ENCODE measurements at regions not wholly inside any gene's neighbourhood (a gene's known extent, or its start where the extent isn't known, plus 50 kb on each side); places are given as distances from the start of the nearest gene placed in this dataset.
A peak's percentile ranks its signal among the peaks of the same experiment; 100 is the strongest.
"Not testable (repeated sequence)": the region's sequence is repeated elsewhere in the genome, so short reads cannot be mapped to it uniquely, and the experiment has no call there.

DNA sequence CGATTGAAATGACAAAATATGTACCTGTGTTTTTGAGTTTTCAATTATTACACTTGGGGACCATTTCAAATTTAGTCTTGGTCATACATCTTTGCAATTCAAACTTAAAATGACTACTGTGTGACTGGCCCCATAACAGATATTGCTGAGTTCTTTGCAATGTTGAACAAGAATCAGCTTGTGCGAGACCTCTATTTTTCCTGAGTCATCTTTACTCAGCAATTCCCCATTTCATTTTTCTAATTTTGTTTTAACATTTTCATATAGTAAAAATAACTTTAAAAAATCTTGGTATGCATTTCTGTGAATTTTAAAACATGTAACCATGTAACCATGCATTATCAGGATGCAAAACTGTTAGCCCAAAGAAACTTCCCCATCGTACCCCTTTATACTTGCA is 678.1 kb downstream of the ANKRD7 start:
- no peak for DNase-seq
- no peak overlapping the region for H3K27ac Mint-ChIP-seq (ENCODE audit: unreplicated experiment)
- H3K4me1 Mint-ChIP-seq (ENCODE audit: low read depth, unreplicated experiment) = no peaks in the 10 kb centered on the region
- TF ChIP-seq, protein P1, sequence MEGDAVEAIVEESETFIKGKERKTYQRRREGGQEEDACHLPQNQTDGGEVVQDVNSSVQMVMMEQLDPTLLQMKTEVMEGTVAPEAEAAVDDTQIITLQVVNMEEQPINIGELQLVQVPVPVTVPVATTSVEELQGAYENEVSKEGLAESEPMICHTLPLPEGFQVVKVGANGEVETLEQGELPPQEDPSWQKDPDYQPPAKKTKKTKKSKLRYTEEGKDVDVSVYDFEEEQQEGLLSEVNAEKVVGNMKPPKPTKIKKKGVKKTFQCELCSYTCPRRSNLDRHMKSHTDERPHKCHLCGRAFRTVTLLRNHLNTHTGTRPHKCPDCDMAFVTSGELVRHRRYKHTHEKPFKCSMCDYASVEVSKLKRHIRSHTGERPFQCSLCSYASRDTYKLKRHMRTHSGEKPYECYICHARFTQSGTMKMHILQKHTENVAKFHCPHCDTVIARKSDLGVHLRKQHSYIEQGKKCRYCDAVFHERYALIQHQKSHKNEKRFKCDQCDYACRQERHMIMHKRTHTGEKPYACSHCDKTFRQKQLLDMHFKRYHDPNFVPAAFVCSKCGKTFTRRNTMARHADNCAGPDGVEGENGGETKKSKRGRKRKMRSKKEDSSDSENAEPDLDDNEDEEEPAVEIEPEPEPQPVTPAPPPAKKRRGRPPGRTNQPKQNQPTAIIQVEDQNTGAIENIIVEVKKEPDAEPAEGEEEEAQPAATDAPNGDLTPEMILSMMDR (IDR thresholded peaks at IDR 0.05; ENCODE audit: partially characterized antibody, unreplicated experiment) = no peak
- no peaks in the 10 kb centered on the region for H3K36me3 Mint-ChIP-seq (ENCODE audit: unreplicated experiment)
- H3K4me3 Mint-ChIP-seq (ENCODE audit: unreplicated experiment) = no peak overlapping the region
- H3K9me3 Mint-ChIP-seq (ENCODE audit: unreplicated experiment) = peaks cover 2% of the 10 kb centered on the region
- no peaks in the 10 kb centered on the region for H3K27me3 Mint-ChIP-seq (ENCODE audit: unreplicated experiment)

- Mint-ChIP-seq H3K27ac (ENCODE audit: unreplicated experiment) (no peak overlapping the region), H3K9me3 (ENCODE audit: unreplicated experiment) (no peaks in the 10 kb centered on the region), H3K36me3 (ENCODE audit: unreplicated experiment) (no peaks in the 10 kb centered on the region), H3K4me3 (ENCODE audit: unreplicated experiment) (no peak overlapping the region), H3K27me3 (ENCODE audit: unreplicated experiment) (no peaks in the 10 kb centered on the region), H3K4me1 (ENCODE audit: low read depth, unreplicated experiment) (no peaks in the 10 kb centered on the region)
- no peak for DNase-seq
- TF ChIP-seq, protein P1 (IDR thresholded peaks at IDR 0.05; ENCODE audit: partially characterized antibody, unreplicated experiment) = no peak
Observed at GRCh38 chr7:118907911-118908527, 683.5 kb downstream of the ANKRD7 start.

- not testable (repeated sequence) for H3K36me3 Mint-ChIP-seq (ENCODE audit: unreplicated experiment); H3K27ac Mint-ChIP-seq (ENCODE audit: unreplicated experiment); H3K9me3 Mint-ChIP-seq (ENCODE audit: unreplicated experiment); H3K4me1 Mint-ChIP-seq (ENCODE audit: low read depth, unreplicated experiment); DNase-seq; H3K27me3 Mint-ChIP-seq (ENCODE audit: unreplicated experiment); H3K4me3 Mint-ChIP-seq (ENCODE audit: unreplicated experiment)
Observed at GRCh38 chr7:118916120-118916519, 691.6 kb downstream of the ANKRD7 start.

DNA sequence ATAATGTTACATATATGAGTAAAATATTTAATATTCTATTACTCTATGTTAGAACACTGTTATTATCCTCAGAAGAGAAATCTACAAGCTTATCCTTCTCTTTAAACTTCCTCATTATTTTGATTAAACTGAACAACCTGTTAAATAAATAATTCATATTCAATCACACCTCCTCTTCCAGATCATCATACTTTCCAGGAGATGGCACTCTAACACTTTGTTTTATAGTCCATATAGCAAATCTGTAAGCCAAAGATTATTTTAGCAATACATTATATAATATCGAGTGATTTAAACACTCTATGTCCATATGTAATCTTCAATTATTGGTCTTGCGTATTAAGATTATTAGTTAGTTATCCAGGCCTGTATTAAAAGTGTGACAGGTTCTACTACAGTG is 694.1 kb downstream of the ANKRD7 start:
- no peaks in the 10 kb centered on the region for H3K36me3 Mint-ChIP-seq (ENCODE audit: unreplicated experiment)
- H3K4me3 Mint-ChIP-seq (ENCODE audit: unreplicated experiment) = no peak overlapping the region
- H3K27me3 Mint-ChIP-seq (ENCODE audit: unreplicated experiment) = peaks cover 2% of the 10 kb centered on the region
- H3K27ac Mint-ChIP-seq (ENCODE audit: unreplicated experiment) = no peak overlapping the region
- peaks cover 3% of the 10 kb centered on the region for H3K4me1 Mint-ChIP-seq (ENCODE audit: low read depth, unreplicated experiment)
- no peak for DNase-seq
- TF ChIP-seq, protein P1 (IDR thresholded peaks at IDR 0.05; ENCODE audit: partially characterized antibody, unreplicated experiment) = peak; percentile 22
- peaks cover 3% of the 10 kb centered on the region for H3K9me3 Mint-ChIP-seq (ENCODE audit: unreplicated experiment)

GRCh38 chr7:118938845-118939244 is 714.3 kb downstream of the ANKRD7 start:
- Mint-ChIP-seq H3K4me3 (ENCODE audit: unreplicated experiment) (no peak overlapping the region), H3K36me3 (ENCODE audit: unreplicated experiment) (no peaks in the 10 kb centered on the region), H3K9me3 (ENCODE audit: unreplicated experiment) (no peaks in the 10 kb centered on the region), H3K4me1 (ENCODE audit: low read depth, unreplicated experiment) (no peaks in the 10 kb centered on the region), H3K27ac (ENCODE audit: unreplicated experiment) (no peak overlapping the region), H3K27me3 (ENCODE audit: unreplicated experiment) (no peaks in the 10 kb centered on the region)
- TF ChIP-seq, protein P1 (IDR thresholded peaks at IDR 0.05; ENCODE audit: partially characterized antibody, unreplicated experiment) = no peak
- no peak for DNase-seq

Measured in glutamatergic neuron (in vitro differentiated cells).